SK-N-SH (cell line): ENCODE measurements at regions not wholly inside any gene's neighbourhood (a gene's known extent, or its start where the extent isn't known, plus 50 kb on each side); places are given as distances from the start of the nearest gene placed in this dataset.

Experiments used
- CTCF ChIA-PET: fragments of 300-600, 350-600 bp; formaldehyde crosslinking; extraction: SDS; loops from one replicate; lab custom pipeline; 2021; lab: Yijun Ruan, JAX
- POLR2A ChIA-PET: fragments of 350-600 bp; sonication (Branson Sonifier 250); formaldehyde crosslinking; extraction: SDS; loops from one replicate; lab custom pipeline; 2020; ENCODE audit warnings: antibody characterized with exemption, inconsistent platforms; lab: Yijun Ruan, JAX
- DNase-seq: peaks from one replicate; pipeline ENCODE4 v3.0.0; 2012
- H2AFZ ChIP-seq: fragments of 200-600 bp; sonication (generic); 2 replicates; pipeline ENCODE4 v1.8.1; 2016; ENCODE audit warnings: antibody characterized with exemption, mild to moderate bottlenecking, low read depth
- H3F3A ChIP-seq: fragments of 200-600 bp; sonication (generic); replicated peaks from 2 replicates; pipeline ENCODE3; 2016; ENCODE audit warnings: antibody characterized with exemption, mild to moderate bottlenecking; ENCODE audit not compliant: insufficient read depth
- H3K27ac ChIP-seq, 2 experiments: fragments of 200-500 bp in 1 of 2; fragments of 200-600 bp in 1 of 2; sonication (Bioruptor generic) in 1 of 2; sonication (generic), shearing (Covaris generic) in 1 of 2; 2 replicates each; pipeline versions ENCODE4 v1.5.1 to v1.6.1; 2014 to 2016; ENCODE audit warnings: low read depth in 2 of 2, inconsistent platforms in 1 of 2, low read length in 1 of 2, mild to moderate bottlenecking in 1 of 2, mixed read lengths in 1 of 2
- H3K27me3 ChIP-seq: fragments of 200-600 bp; sonication (generic), shearing (Covaris generic); 2 replicates; pipeline ENCODE4 v1.6.1; 2016; ENCODE audit warnings: mixed run types; ENCODE audit not compliant: insufficient read depth
- H3K36me3 ChIP-seq, 2 experiments: fragments of 200-500 bp in 1 of 2; fragments of 200-600 bp in 1 of 2; sonication (Bioruptor generic) in 1 of 2; sonication (generic) in 1 of 2; replicated peaks in 1 of 2; 2 replicates each; pipeline versions ENCODE3 to v1.5.1; 2014 to 2016; ENCODE audit warnings: low read length in 1 of 2, mild to moderate bottlenecking in 1 of 2; ENCODE audit not compliant: insufficient read depth in 2 of 2, control insufficient read depth in 1 of 2
- H3K4me1 ChIP-seq, 2 experiments: fragments of 200-500 bp in 1 of 2; fragments of 200-600 bp in 1 of 2; sonication (Bioruptor generic) in 1 of 2; sonication (generic), shearing (Covaris generic) in 1 of 2; 2 replicates each; pipeline versions ENCODE4 v1.5.1 to v1.6.1; 2014 to 2016; ENCODE audit warnings: low read depth in 1 of 2, low read length in 1 of 2, mixed run types in 1 of 2; ENCODE audit not compliant: insufficient read depth in 2 of 2, control insufficient read depth in 1 of 2
- H3K4me2 ChIP-seq: fragments of 200-600 bp; sonication (generic), shearing (Covaris generic); 2 replicates; pipeline ENCODE4 v1.6.1; 2017; ENCODE audit warnings: mixed run types
- H3K4me3 ChIP-seq, 2 experiments: fragments of 200-500 bp in 1 of 2; fragments of 200-600 bp in 1 of 2; sonication (Bioruptor generic) in 1 of 2; sonication (generic), shearing (Covaris generic) in 1 of 2; 2 replicates each; pipeline versions ENCODE4 v1.5.1 to v1.8.1; 2014 to 2016; ENCODE audit warnings: low read depth in 2 of 2, inconsistent platforms in 1 of 2, low read length in 1 of 2, mild to moderate bottlenecking in 1 of 2, mixed read lengths in 1 of 2, moderate library complexity in 1 of 2
- H3K79me2 ChIP-seq: fragments of 200-600 bp; sonication (generic); 2 replicates; pipeline ENCODE4 v1.8.1; 2017; ENCODE audit warnings: mild to moderate bottlenecking; ENCODE audit not compliant: insufficient read depth
- H3K9ac ChIP-seq: fragments of 200-600 bp; sonication (generic); 2 replicates; pipeline ENCODE4 v1.6.1; 2017; ENCODE audit warnings: mixed run types
- H3K9me2 ChIP-seq: fragments of 200-600 bp; sonication (generic); 2 replicates; pipeline ENCODE4 v1.6.1; 2017; ENCODE audit warnings: mixed run types
- H3K9me3 ChIP-seq: fragments of 200-600 bp; sonication (generic); 2 replicates; pipeline ENCODE4 v1.6.1; 2017; ENCODE audit warnings: mixed run types, mild to moderate bottlenecking, moderate library complexity
- H4K20me1 ChIP-seq: fragments of 200-600 bp; sonication (generic); 2 replicates; pipeline ENCODE4 v1.6.1; 2017; ENCODE audit warnings: mild to moderate bottlenecking, mixed run types; ENCODE audit not compliant: insufficient read depth
- EP300 ChIP-seq, 2 experiments: IDR thresholded peaks; 2 replicates each; pipeline versions ENCODE4 v1.4.0 to v1.6.1; 2012; ENCODE audit warnings: borderline replicate concordance in 1 of 2, low read depth in 1 of 2, low read length in 1 of 2
- FOSL2 ChIP-seq: IDR thresholded peaks from 2 replicates; pipeline ENCODE4 v1.4.0; 2012; ENCODE audit warnings: low read depth, mild to moderate bottlenecking, moderate library complexity, borderline replicate concordance
- FOXM1 ChIP-seq: IDR thresholded peaks from 2 replicates; pipeline ENCODE4 v1.4.0; 2012; ENCODE audit warnings: low read depth, mild to moderate bottlenecking
- GABPA ChIP-seq: IDR thresholded peaks from 2 replicates; pipeline ENCODE4 v1.4.0; 2012; ENCODE audit warnings: low read depth, mild to moderate bottlenecking
- MAX ChIP-seq: IDR thresholded peaks from 2 replicates; pipeline ENCODE4 v1.4.0; 2012; ENCODE audit warnings: low read depth
- NRF1 ChIP-seq: IDR thresholded peaks from 2 replicates; pipeline ENCODE4 v1.6.1; 2012; ENCODE audit warnings: low read depth, mild to moderate bottlenecking, low read length
- POLR2AphosphoS5 ChIP-seq: IDR thresholded peaks from 2 replicates; pipeline ENCODE4 v1.6.1; 2012; ENCODE audit warnings: low read depth, low read length
- RAD21 ChIP-seq: IDR thresholded peaks from 2 replicates; pipeline ENCODE4 v1.6.1; 2012; ENCODE audit warnings: mild to moderate bottlenecking, low read length
- RXRA ChIP-seq: IDR thresholded peaks from 2 replicates; pipeline ENCODE4 v1.4.0; 2012; ENCODE audit warnings: low read depth, mild to moderate bottlenecking, borderline replicate concordance
- TAF1 ChIP-seq: IDR thresholded peaks from 2 replicates; pipeline ENCODE4 v1.6.1; 2012; ENCODE audit warnings: low read depth, mild to moderate bottlenecking, low read length, moderate library complexity, borderline replicate concordance
- TCF12 ChIP-seq: IDR thresholded peaks from 2 replicates; pipeline ENCODE4 v1.4.0; 2012
- TEAD4 ChIP-seq: IDR thresholded peaks from 2 replicates; pipeline ENCODE4 v1.4.0; 2012; ENCODE audit warnings: mild to moderate bottlenecking, borderline replicate concordance; ENCODE audit not compliant: insufficient read depth
- WGBS: methylation state at CpG from one replicate; pipeline ENCODE4 v1.1.6; 2017; ENCODE audit warnings: low lambda C conversion rate; 5-methylcytosine and 5-hydroxymethylcytosine counted together
- TF ChIP-seq, protein P1 (sequence below): IDR thresholded peaks from 2 replicates; pipeline ENCODE4 v1.6.1; 2012; ENCODE audit warnings: mild to moderate bottlenecking, low read depth, low read length, moderate library complexity
- TF ChIP-seq, protein P2 (sequence below): fragments of 150-350 bp; IDR thresholded peaks from 2 replicates; pipeline ENCODE4 v1.6.1; 2017; ENCODE audit warnings: antibody characterized with exemption, low read length, low read depth, borderline replicate concordance

DNA sequence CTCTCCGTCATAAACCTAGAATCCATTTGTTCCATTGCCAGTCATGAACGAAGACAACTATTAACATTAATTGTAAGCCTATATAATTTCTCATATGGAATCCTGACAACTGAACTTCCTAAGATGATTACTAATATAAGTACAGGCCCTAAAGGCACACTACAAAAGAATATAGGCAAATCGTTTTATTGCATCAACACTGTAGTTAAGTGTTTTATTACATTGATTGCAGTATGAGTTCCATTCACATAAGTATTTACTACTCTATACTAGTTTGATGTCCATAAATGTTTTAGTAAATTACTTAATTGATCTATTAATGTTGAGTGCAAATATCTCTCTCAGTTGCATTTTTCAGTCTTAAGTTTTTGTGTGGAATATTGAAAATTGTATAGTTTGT, 113.1 kb upstream of the SEMA3C start (continued):
- TF ChIP-seq, protein P1, sequence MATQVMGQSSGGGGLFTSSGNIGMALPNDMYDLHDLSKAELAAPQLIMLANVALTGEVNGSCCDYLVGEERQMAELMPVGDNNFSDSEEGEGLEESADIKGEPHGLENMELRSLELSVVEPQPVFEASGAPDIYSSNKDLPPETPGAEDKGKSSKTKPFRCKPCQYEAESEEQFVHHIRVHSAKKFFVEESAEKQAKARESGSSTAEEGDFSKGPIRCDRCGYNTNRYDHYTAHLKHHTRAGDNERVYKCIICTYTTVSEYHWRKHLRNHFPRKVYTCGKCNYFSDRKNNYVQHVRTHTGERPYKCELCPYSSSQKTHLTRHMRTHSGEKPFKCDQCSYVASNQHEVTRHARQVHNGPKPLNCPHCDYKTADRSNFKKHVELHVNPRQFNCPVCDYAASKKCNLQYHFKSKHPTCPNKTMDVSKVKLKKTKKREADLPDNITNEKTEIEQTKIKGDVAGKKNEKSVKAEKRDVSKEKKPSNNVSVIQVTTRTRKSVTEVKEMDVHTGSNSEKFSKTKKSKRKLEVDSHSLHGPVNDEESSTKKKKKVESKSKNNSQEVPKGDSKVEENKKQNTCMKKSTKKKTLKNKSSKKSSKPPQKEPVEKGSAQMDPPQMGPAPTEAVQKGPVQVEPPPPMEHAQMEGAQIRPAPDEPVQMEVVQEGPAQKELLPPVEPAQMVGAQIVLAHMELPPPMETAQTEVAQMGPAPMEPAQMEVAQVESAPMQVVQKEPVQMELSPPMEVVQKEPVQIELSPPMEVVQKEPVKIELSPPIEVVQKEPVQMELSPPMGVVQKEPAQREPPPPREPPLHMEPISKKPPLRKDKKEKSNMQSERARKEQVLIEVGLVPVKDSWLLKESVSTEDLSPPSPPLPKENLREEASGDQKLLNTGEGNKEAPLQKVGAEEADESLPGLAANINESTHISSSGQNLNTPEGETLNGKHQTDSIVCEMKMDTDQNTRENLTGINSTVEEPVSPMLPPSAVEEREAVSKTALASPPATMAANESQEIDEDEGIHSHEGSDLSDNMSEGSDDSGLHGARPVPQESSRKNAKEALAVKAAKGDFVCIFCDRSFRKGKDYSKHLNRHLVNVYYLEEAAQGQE: no peak
- TF ChIP-seq TAF1: no peak

GRCh38 chr7:81031243-81031642, 112.4 kb upstream of the SEMA3C start:
- no peak overlapping the region for H3K27ac ChIP-seq
- peaks cover 0 to 9% of the 10 kb centered on the region in 2 experiments; a peak in 1 of 4 replicates for H3K4me1 ChIP-seq
- POLR2A ChIA-PET: no interaction called here
- H3K79me2 ChIP-seq: no peaks in the 10 kb centered on the region
- H3K36me3 ChIP-seq: no peaks in the 10 kb centered on the region
- no peaks in the 10 kb centered on the region for H3K9me3 ChIP-seq
- no peak overlapping the region for H3K4me2 ChIP-seq
- H3K27me3 ChIP-seq: no peaks in the 10 kb centered on the region
- 82% methylated on average over 2 of the region's 2 CpGs for WGBS
- no peak for DNase-seq
- CTCF ChIA-PET: no interaction called here
- H3K9me2 ChIP-seq: no peaks in the 10 kb centered on the region
- H2AFZ ChIP-seq: no peak overlapping the region
- no peak overlapping the region for H3K9ac ChIP-seq
- H3K4me3 ChIP-seq: no peak overlapping the region
- TF ChIP-seq TCF12 (no peak), FOXM1 (no peak), POLR2AphosphoS5 (no peak), EP300 (IDR thresholded peaks at IDR 0.05; ENCODE audit: borderline replicate concordance in 1 of 2, low read depth in 1 of 2, low read length in 1 of 2) (no peak), MAX (no peak), TAF1 (no peak), TEAD4 (no peak), GABPA (no peak), NRF1 (no peak), FOSL2 (no peak)
- TF ChIP-seq, protein P2, sequence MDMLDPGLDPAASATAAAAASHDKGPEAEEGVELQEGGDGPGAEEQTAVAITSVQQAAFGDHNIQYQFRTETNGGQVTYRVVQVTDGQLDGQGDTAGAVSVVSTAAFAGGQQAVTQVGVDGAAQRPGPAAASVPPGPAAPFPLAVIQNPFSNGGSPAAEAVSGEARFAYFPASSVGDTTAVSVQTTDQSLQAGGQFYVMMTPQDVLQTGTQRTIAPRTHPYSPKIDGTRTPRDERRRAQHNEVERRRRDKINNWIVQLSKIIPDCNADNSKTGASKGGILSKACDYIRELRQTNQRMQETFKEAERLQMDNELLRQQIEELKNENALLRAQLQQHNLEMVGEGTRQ: no peak
- no peaks in the 10 kb centered on the region for H4K20me1 ChIP-seq
- no peaks in the 10 kb centered on the region for H3F3A ChIP-seq

- no peaks in the 10 kb centered on the region for H3K36me3 ChIP-seq
- no peaks in the 10 kb centered on the region for H3K9me3 ChIP-seq
- H3K4me1 ChIP-seq: peaks cover 0 to 9% of the 10 kb centered on the region in 2 experiments; a peak in 1 of 4 replicates
- no peaks in the 10 kb centered on the region for H3F3A ChIP-seq
- no peak overlapping the region for H2AFZ ChIP-seq
- TF ChIP-seq RAD21: no peak
- TF ChIP-seq RXRA: no peak
- H3K9me2 ChIP-seq: no peaks in the 10 kb centered on the region
- H4K20me1 ChIP-seq: no peaks in the 10 kb centered on the region
- H3K4me3 ChIP-seq: no peak overlapping the region
- H3K27me3 ChIP-seq: no peaks in the 10 kb centered on the region
- ChIA-PET CTCF (no interaction called here), POLR2A (no interaction called here)
- H3K79me2 ChIP-seq: no peaks in the 10 kb centered on the region
- H3K4me2 ChIP-seq: no peak overlapping the region
- no peak for DNase-seq
- 93% methylated on average over 3 of the region's 3 CpGs for WGBS
- H3K27ac ChIP-seq: no peak overlapping the region
- no peak overlapping the region for H3K9ac ChIP-seq
These were observed 111.6 kb upstream of the SEMA3C start for GRCh38 chr7:81030472-81030871.
